ENCODE measurements at regions not wholly inside any gene's neighbourhood (a gene's known extent, or its start where the extent isn't known, plus 50 kb on each side); places are given as distances from the start of the nearest gene placed in this dataset.

DNA sequence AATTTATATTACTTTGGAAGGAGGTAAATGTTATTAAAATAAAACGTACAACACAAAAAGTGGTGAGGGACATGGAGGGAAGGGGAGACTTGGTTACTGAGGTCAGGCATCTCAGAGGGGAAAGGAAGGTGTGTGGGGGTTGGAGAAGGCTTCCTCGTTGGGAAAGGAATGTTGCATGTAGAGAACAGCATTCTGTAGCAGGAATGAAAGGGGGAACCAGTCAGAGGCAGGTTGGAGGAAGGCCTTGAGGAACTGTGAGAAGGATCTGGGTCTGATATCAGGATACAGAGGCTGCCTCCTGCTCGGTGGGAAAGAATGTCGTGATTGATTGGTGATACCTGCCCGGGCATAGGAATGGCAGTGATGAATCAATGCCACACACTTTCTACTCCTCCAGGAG, 103.3 kb upstream of the ZFHX3 start:
- Histone ChIP-seq H3K27me3 (no peaks in the 10 kb centered on the region), H3K36me3 (no peaks in the 10 kb centered on the region), H3K27ac (peak overlapping the region in 1 of 4 donors; percentile 7), H3K4me3 (no peak overlapping the region), H3K4me1 (peaks cover 0 to 16% (median 11%) of the 10 kb centered on the region in 4 donors), H3K9me3 (no peaks in the 10 kb centered on the region)
- no peak for TF ChIP-seq EP300 (IDR thresholded peaks at IDR 0.05)
- TF ChIP-seq POLR2A (IDR thresholded peaks at IDR 0.05), result no peak
- no peak for TF ChIP-seq POLR2AphosphoS5 (IDR thresholded peaks at IDR 0.05)
- TF ChIP-seq, protein P1, sequence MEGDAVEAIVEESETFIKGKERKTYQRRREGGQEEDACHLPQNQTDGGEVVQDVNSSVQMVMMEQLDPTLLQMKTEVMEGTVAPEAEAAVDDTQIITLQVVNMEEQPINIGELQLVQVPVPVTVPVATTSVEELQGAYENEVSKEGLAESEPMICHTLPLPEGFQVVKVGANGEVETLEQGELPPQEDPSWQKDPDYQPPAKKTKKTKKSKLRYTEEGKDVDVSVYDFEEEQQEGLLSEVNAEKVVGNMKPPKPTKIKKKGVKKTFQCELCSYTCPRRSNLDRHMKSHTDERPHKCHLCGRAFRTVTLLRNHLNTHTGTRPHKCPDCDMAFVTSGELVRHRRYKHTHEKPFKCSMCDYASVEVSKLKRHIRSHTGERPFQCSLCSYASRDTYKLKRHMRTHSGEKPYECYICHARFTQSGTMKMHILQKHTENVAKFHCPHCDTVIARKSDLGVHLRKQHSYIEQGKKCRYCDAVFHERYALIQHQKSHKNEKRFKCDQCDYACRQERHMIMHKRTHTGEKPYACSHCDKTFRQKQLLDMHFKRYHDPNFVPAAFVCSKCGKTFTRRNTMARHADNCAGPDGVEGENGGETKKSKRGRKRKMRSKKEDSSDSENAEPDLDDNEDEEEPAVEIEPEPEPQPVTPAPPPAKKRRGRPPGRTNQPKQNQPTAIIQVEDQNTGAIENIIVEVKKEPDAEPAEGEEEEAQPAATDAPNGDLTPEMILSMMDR (IDR thresholded peaks at IDR 0.05), result no peak
- WGBS, 2 donors, result 52 to 63% methylated on average over 5 of the region's 5 CpGs
- no peak for DNase-seq
- ATAC-seq (ENCODE audit: low FRiP score in 2 of 2), result no peak

DNA sequence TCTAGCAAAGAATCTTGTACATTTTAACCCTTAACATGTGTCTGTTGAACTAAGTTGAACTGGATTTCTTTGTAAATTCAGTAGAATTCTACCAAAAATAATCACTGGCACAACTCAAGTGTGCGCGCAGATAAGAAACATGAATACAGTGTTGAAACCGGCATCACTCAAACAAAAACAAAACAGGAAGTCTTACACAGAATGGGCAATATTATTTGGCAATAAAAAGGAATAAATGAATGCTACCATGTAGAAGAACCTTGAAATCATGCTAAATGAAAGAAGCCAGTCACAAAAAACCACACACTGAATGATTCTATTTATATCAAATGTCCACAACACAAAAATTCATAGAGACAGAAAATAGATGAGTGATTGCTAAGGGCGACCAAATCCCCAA, 102.9 kb upstream of the ZFHX3 start:
- H3K4me1 ChIP-seq, result peaks cover 0 to 16% (median 11%) of the 10 kb centered on the region in 4 donors
- no peak for ATAC-seq (ENCODE audit: low FRiP score in 2 of 2)
- DNase-seq, result no peak
- 56 to 65% methylated on average over 4 of the region's 4 CpGs for WGBS, 2 donors
- H3K27ac ChIP-seq, result peak overlapping the region in 1 of 4 donors; percentile 7
- no peaks in the 10 kb centered on the region for H3K9me3 ChIP-seq
- H3K36me3 ChIP-seq, result no peaks in the 10 kb centered on the region
- H3K4me3 ChIP-seq, result no peak overlapping the region
- H3K27me3 ChIP-seq, result no peaks in the 10 kb centered on the region
- TF ChIP-seq EP300 (IDR thresholded peaks at IDR 0.05) (no peak), POLR2AphosphoS5 (IDR thresholded peaks at IDR 0.05) (no peak), POLR2A (IDR thresholded peaks at IDR 0.05) (no peak)
- TF ChIP-seq, protein P1 (IDR thresholded peaks at IDR 0.05), result no peak

DNA sequence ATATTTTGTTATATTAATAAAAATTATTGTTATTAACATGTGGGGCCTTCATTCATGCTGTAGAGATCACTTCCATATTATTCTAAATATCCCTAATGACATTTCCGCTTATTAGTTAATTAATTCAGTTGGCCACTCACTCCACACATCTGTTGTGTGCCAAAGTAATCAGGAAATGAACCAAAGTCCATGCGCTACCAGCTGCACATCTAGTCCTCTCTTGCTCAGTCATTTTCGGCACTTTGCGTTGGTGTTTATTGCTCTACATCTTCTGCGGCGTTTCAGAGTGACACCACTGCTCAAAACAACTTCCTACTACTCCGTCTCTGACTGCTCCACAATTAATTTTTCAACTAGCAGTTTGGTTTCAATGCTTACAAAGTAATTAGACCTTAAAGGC, 101.4 kb upstream of the ZFHX3 start:
- no peak for TF ChIP-seq POLR2AphosphoS5 (IDR thresholded peaks at IDR 0.05)
- TF ChIP-seq, protein P1 (IDR thresholded peaks at IDR 0.05), result no peak
- no peak for TF ChIP-seq POLR2A (IDR thresholded peaks at IDR 0.05)
- no peak for TF ChIP-seq EP300 (IDR thresholded peaks at IDR 0.05)
- Histone ChIP-seq H3K27ac (no peak overlapping the region), H3K4me1 (peaks cover 0 to 14% (median 10%) of the 10 kb centered on the region in 4 donors), H3K9me3 (no peaks in the 10 kb centered on the region), H3K4me3 (no peak overlapping the region), H3K27me3 (no peaks in the 10 kb centered on the region), H3K36me3 (no peaks in the 10 kb centered on the region)
- DNase-seq (no peak), ATAC-seq (ENCODE audit: low FRiP score in 2 of 2) (no peak)
- WGBS, 2 donors, result 59 to 67% methylated on average over 7 of the region's 7 CpGs

DNA sequence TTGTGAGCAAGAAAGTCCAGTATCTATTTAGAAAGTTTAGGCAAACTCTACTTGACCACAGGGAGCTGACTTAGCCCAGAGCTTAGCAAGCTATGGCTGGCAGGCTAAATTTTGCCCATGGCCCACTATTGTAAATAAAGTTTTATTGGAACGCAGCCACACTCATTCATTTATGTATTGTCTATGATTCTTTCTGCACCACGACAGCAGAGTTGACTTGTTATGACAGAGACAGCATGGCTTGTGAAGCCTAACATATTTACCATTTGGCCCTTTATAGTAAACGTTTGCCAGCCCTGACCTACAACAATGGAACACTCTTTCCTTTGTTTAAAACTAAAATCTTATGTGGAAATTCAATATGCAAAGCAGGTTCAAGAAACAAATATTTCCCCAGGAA, 100.0 kb upstream of the ZFHX3 start:
- DNase-seq, result no peak
- TF ChIP-seq POLR2AphosphoS5 (IDR thresholded peaks at IDR 0.05) (no peak), POLR2A (IDR thresholded peaks at IDR 0.05) (no peak), EP300 (IDR thresholded peaks at IDR 0.05) (no peak)
- TF ChIP-seq, protein P1 (IDR thresholded peaks at IDR 0.05), result no peak
- 57 to 61% methylated on average over 3 of the region's 3 CpGs for WGBS, 2 donors

DNA sequence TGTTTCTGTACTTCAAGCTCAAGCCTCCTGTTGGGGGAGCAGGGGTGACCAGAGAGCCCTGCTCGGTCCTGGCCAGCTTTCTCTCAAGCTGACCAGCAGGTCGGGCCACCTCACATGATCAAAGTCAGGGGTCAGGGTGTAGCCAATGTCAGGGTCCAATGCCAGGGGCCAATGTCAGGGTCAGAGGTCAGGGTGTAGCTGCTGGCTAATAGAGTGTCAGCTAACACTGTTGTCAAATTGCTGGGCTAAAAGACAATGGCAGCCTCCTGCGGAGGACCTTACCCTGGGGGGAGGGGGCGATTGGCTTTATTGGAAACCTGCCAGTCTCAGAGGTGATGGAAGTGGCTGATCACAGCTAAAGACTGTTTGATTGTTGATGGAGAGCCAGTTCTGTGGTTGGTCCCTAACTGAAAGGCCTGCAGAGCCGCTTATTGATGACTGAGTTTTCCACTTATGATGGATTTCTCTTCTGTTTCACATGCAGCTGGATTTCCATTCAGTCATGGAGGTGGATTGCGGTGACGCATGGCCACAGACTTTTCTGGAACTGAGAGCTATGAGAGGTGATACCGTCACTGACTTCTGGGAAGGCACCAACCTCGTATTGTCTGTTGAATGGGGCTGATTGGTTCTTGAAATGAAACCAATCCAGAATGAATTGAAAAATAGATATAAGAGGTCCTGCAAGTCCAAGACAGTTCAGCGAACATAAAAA, 97.4 kb upstream of the ZFHX3 start:
- Histone ChIP-seq H3K27me3 (no peaks in the 10 kb centered on the region), H3K4me3 (no peak overlapping the region), H3K36me3 (no peaks in the 10 kb centered on the region), H3K4me1 (peaks cover 0 to 4% (median 2%) of the 10 kb centered on the region in 4 donors), H3K9me3 (no peaks in the 10 kb centered on the region), H3K27ac (no peak overlapping the region)
- TF ChIP-seq EP300 (IDR thresholded peaks at IDR 0.05) (no peak), POLR2A (IDR thresholded peaks at IDR 0.05) (no peak), POLR2AphosphoS5 (IDR thresholded peaks at IDR 0.05) (no peak)
- TF ChIP-seq, protein P1 (IDR thresholded peaks at IDR 0.05), result no peak
- ATAC-seq (ENCODE audit: low FRiP score in 2 of 2) (peak in 1 of 2 donors; percentile 79), DNase-seq (no peak)
- WGBS, 2 donors, result 91 to 92% methylated on average over 9 to 10 of the region's 10 CpGs

More for the DNA sequence above, 100.0 kb upstream of the ZFHX3 start:
- H3K9me3 ChIP-seq, result no peaks in the 10 kb centered on the region
- no peak for ATAC-seq (ENCODE audit: low FRiP score in 2 of 2)
- H3K27me3 ChIP-seq, result no peaks in the 10 kb centered on the region
- peaks cover 0 to 7% (median 5%) of the 10 kb centered on the region in 4 donors for H3K4me1 ChIP-seq
- no peaks in the 10 kb centered on the region for H3K36me3 ChIP-seq
- H3K4me3 ChIP-seq, result no peak overlapping the region
- no peak overlapping the region for H3K27ac ChIP-seq

All from upper lobe of left lung (tissue), 6 donors.